ENCODE measurements at regions not wholly inside any gene's neighbourhood (a gene's known extent, or its start where the extent isn't known, plus 50 kb on each side); places are given as distances from the start of the nearest gene placed in this dataset.

- TF ChIP-seq SUZ12 (IDR thresholded peaks at IDR 0.05) (no peak), FOXK2 (IDR thresholded peaks at IDR 0.05) (no peak), SP1 (IDR thresholded peaks at IDR 0.05) (no peak), BHLHE40 (IDR thresholded peaks at IDR 0.05; ENCODE audit: borderline replicate concordance) (no peak), FOXA1 (IDR thresholded peaks at IDR 0.05) (no peak), CTBP1 (IDR thresholded peaks at IDR 0.05; ENCODE audit: borderline replicate concordance) (no peak), FOXM1 (IDR thresholded peaks at IDR 0.05; ENCODE audit: borderline replicate concordance) (no peak), ELF4 (IDR thresholded peaks at IDR 0.05) (no peak), LEF1 (IDR thresholded peaks at IDR 0.05; ENCODE audit: borderline replicate concordance) (no peak), HDGF (IDR thresholded peaks at IDR 0.05; ENCODE audit: borderline replicate concordance) (no peak), NFRKB (IDR thresholded peaks at IDR 0.05) (no peak), TARDBP (IDR thresholded peaks at IDR 0.05) (no peak), L3MBTL2 (conservative IDR thresholded peaks at IDR 0.05) (no peak)
Measured at GRCh38 chr2:611519-611918, 65.7 kb downstream of the TMEM18 start.

All from HEK293T (cell line).